Urothelium cell line (cell line): ENCODE measurements at regions not wholly inside any gene's neighbourhood (a gene's known extent, or its start where the extent isn't known, plus 50 kb on each side); places are given as distances from the start of the nearest gene placed in this dataset.
"Not testable (repeated sequence)": the region's sequence is repeated elsewhere in the genome, so short reads cannot be mapped to it uniquely, and the experiment has no call there.

Experiments
- DNase-seq: peaks from one replicate; pipeline ENCODE4 v3.0.0; 2011; ENCODE audit warnings: low spot score, mixed read lengths
- FAIRE-seq: peaks from 2 replicates; lab custom pipeline; 2011; peaks lifted over from hg19 to GRCh38; lab: Jason Lieb, UNC

DNA sequence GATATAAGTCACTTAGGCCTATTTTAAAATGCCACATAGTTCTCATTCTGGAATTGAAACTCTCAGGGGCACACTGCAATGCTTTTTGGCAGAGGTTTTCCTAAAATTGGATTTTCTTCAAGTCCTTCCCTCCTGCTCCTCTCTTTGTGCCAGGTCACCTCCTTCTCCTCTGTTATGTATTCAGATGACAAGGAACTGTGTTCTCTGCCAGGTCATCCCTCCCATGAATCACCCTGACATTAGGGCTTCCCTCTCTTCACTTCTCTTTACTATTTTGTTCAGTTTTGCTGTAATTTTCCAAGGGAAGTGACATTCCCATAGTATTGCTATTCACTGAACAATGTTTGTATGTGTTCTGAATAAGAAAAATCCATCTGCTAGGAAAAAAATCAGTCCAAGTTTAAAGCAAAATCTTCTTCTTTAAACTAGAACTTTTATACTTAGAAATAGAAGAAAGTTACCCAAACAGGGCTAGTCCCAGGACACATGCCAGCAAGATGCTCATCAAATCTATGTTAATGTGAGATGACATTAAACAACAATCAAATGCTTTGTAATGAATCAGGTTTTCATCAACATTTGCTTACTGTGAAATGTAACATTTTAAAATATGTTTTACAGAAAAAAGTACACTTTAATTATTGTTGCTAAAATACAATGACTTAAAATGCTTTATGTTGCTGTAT, 461.1 kb downstream of the MMUT start:
- DNase-seq (no peak), FAIRE-seq (no peak)

DNA sequence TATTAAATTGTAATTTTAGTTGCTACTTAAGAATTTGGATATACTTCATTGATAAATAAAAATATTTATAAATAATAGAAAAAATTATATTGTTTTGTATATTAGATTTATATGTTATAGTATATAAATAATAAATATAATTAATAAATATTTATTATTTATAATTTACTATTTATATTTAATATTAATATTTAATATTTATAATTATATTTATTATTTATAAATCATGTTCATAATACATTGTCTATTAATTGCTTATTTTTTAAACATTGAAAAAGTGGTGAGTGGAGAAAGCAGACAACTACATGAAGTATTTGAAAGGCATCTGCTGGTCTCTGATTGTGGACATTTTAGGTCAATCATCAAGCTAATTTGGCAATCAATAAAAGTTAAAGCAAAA, 464.5 kb downstream of the MMUT start:
- no peak for FAIRE-seq
- DNase-seq: no peak

DNA sequence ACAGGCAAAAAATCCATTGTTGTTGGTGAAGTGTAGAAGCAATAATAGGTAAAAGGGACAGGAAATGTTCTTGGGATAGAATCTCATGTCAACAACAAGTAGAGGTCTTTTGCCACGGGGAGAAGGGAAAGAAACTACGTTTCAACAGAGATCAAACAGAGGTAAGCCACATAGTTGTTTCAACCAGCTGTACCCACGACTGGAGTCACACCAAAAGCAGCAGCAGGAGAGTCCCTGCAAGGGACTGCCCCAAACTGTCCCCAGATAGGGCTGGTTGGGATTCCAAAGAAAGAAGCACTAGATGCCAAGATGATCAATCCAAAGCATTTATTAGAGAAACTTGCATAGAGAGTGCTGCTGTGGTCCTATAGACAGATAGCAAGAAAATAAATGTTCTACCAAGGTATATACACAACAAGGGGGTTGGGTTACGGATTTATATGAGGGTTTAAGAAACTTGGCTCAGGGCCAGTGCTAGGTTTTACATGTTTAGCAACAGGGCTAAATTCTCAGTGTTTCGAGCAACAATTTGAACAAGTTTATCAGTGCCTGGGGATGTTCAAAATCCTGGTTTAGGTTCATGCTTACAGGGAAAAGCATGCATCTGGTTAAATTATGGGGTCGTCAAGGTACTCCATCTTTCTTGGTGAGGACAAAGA, 466.5 kb downstream of the MMUT start:
- no peak for DNase-seq
- FAIRE-seq: no peak

DNA sequence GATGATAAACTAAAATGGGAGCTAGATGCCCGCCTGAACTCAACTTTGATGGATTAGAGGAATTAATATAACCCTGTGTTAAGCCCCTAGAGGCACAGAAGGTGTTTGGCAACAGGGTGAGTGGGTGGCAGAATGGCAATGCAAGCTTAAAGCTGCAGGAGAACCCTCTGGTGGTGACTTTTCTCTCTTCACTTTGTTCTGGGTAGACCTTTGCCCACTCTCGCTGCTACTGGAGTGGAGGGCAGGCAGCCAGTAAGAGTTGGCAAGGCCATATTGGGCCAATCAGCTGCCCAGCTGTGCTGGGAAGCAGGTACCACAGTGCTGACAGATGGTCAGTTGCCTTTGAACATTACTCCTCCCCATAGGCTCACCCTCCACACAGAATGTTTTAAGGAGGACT, 468.2 kb downstream of the MMUT start:
- FAIRE-seq (no peak), DNase-seq (no peak)

DNA sequence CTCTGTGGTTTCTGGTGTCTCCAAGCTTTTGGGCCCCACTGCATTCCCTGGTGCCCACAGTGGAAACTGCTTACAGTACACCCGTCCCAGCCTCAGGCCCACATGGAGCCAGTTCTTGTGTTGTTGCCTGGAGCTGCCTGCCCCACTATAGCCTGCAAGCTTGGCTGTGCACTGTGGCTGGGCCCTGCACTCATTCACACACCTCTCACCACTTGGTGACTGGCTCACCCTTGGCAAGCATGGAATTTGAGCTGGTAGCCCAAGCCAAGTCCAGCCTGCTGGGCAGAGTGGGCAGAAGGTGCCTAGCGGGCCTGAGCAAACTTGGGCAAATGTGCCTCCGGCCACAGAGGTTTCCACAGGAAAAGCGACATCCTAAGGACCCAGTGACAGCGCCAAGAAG, 472.3 kb downstream of the MMUT start:
- no peak for FAIRE-seq
- no peak for DNase-seq

DNA sequence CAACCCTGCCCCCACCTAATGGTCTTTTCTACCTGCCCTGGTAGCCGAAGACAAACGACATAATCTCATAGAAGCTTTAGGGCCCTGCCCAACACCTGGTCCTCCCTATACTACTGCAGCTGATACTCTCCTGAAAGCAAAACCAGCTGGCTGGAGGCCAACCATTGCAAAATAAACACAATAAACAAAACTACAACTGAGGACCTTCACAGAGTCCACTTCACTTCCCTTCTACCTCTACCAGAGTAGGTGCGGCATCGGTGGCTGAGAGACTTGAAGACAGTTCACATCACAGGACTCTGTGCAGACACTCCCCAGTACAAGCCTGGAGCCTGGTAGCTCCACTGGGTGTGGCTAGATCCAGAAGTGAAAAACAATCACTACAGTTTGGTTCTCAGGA, 476.2 kb downstream of the MMUT start:
- FAIRE-seq (no peak), DNase-seq (no peak)

DNA sequence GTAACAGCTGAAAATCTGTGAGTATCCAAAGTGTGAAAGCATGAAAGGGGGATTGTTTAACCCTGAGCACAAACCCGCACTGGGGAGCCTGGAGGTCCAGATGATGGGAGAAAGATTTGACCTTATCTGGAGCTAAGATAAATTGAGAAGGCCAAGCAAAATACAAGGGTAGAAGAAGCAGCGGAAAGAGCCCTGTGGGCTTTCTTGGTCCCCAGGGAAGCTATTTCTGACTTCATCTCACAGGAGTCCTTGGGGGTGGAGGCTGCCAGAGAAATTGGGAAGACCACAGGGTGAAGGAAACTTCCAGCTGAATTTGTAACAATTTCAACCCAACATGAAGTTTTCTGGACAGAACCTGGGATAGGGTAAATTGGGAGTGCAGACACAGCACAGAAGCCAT, 476.9 kb downstream of the MMUT start:
- FAIRE-seq (no peak), DNase-seq (no peak)

DNA sequence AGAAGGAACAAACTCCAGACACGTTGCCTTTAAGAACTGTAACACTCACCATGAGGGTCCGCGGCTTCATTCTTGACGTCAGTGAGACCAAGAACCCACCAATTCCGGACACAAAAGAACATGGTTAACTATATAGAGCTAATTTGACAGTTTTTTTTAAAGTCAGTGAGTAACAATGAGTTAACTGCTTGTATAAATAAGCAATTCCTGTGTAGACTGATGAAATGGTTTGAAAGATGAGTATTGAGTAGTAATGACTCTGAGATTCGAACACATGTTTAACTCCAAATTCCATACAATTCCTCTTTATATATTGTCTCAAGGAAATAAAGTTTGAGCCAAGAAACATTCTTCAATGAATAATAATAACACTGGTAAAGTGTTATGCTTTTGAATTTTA, 478.0 kb downstream of the MMUT start:
- FAIRE-seq (no peak), DNase-seq (no peak)

DNA sequence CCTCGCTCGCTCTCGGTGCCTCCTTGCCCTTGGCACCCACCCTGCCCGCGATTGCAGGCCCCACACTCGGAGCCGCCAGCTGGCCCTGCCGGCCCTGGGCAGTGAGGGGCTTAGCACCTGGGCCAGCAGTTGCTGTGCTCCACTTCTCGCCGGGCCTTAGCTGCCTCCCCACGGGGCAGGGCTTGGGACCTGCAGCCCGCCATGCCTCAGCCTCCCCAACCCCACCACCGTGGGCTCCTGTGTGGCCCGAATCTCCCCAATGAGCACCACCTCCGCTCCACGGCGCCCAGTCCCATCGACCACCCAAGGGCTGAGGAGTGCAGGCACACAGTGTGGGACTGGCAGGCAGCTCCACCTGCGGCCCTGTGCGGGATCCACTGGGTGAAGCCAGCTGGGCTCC, 479.1 kb downstream of the MMUT start:
- FAIRE-seq, DNase-seq: not testable (repeated sequence)

DNA sequence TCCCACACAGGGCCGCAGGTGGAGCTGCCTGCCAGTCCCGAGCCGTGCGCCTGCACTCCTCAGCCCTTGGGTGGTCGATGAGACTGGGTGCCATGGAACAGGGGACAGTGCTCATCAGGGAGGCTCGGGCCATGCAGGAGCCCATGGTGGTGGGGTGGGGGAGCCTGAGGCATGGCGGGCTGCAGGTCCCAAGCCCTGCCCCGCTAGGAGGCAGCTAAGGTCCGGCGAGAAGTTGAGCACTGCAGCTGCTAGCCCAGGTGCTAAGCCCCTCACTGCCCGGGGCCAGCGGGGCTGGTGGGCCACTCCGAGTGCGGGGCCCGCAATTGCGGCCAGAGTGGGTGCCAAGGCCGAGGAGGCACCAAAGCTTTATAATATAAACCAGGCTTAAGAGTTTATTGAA, 479.7 kb downstream of the MMUT start:
- no peak for FAIRE-seq

DNA sequence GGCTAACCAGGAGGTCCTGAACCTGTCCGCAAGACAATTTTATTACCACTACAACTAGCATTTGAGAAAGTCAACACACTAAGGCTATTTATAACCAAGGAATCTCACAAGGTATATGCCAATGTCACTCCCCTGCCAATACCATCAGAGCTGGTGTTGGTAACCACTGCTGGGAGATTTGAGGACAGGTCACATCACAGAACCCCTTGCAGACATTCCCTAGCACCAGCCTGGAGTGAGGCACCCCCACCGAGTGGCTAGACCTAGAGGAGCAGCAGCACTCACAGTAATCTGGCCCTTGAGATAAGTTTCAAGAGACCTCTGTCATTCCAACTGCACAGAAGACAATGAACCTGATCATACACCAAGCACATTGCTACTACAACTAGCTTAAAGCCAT, 483.2 kb downstream of the MMUT start:
- DNase-seq (no peak), FAIRE-seq (no peak)

More for the DNA sequence above, 479.7 kb downstream of the MMUT start:
- DNase-seq: no peak

DNA sequence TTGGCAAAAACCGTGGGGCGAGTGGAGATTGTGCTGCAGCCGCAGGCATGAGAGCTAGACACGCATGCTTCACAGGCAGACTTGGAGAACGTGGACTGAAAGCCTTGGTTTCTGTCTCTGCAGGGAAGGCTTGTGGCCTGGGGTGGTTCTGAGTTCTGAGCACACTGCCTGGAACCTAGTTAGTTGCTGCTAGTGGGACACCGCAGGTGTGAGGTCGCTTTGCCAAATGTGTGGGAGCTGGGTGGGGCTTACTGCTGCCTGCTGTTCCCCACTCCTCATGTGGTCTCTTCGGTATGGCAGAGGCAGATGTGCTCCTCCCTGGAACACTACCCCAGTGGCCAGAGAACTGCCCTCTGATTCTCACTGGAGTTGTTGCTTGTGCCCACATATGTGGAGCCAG, 484.0 kb downstream of the MMUT start:
- DNase-seq: no peak
- no peak for FAIRE-seq

DNA sequence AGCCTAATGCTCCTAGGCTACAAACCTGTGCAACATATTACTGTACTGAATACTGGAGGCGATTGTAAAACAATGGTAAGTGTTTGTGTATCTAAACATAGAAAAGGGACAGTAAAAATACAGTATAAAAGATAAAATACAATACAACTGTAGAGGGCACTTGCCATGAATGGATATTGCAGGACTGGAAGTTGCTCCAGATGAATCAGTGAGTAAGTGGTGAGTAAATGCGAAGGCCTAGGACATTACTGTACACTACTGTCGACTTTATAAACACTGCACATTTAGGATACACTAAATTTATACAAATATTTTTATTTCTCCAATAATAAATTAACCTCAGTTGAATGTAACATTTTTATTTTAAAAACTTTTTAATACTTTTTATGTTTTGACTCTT, 485.0 kb downstream of the MMUT start:
- no peak for FAIRE-seq
- DNase-seq: no peak

DNA sequence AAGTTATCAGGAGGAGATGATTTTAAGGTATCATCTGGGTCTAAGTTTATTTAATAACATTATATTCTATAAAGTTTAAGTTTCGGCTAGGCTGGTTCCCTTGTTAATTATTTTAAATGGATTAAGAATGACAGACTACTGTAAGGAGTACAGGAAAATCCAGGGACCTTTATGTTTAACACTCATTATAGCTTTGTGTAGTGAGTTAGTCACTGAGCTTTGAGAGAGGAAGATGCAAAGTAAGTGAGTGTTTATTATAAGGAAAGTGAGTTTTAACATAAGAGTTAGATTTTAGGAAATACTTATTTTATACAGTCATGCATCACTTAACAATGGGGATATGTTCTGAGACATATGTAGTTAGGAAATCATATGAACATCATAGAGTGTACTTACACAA, 485.5 kb downstream of the MMUT start:
- DNase-seq: no peak
- no peak for FAIRE-seq

DNA sequence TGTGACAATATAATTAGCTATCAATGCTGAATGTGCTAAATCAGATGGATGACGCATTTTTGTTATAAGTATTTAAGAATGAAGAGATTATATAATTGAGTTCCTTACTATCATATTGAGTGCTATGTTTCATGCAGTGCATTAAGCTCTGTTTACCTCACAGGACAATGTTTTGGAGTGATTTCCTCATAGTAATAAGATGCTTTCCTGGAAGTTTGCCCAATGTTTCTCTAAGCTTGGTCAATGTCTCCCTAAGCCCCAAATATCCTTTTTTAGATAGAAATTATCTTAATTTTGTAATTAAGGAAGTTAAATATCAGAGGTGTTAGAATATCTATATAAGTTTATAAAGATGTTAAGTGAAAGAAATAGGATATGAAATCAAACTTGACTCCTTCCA, 489.6 kb downstream of the MMUT start:
- DNase-seq (no peak), FAIRE-seq (no peak)

DNA sequence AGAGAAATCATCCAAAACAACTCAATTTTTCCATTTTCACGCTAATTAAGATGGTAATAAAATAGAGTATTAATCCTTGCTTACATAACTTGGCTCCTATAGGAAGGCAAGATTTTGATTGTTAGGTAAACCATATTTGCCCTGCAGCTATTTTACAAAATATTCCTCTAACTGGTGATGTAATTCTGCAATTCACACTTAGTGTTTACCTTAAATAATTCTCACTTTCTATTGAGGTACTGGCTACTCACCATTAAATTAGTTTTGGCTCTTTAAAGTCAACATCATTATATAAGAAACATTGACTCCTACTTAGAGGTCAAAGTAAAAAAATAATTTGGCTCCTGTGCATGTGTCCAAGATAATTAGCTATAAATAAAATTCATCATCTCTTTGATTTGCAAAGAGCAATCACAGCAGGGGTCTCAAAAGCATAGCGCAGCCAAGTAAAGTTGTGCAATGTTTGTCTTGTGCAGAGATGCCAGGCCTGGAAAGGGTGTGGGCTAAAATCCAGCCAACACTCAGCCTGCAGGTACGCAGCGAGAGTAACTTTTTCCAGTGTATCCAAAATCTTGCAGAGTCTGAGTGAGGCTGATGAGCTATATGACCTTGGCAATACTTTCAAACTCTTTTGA, 501.2 kb downstream of the MMUT start:
- FAIRE-seq: no peak

DNA sequence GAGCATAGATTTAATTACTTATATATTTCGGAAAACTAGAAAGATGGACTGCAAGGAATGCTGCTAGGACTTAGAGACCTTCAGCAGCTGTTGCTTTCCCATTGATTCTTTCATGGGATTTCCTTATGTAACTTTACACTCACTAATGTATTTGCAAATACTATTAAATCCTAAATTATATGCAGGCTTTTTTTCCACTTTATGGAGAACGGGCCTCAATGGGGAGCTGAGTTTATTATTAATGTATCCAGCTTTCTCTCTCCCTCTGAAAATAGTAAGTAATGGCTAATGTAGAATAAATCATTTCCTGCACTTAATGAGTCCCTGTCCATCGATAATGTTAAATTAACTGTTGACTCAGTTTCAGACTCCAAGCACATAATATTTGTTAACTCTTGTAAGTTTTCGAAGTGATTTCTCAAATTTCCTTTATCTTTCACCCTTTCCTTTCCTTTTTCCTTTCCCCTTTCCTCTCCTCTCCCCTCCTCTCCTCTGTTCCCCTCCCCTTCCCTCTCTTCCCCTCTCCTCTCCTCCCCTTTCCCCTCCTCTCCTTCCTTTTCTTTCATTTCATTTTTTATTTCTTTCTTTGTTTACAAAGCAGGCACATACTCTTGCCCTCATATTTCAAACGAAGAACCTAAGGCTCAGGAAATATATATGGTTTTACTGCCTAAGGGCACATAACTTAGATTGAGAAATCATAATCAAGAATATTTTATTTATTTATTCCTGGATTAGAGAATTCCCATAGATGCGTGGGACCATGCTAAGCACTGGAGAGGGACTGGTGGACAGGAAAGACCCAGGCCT, 503.6 kb downstream of the MMUT start:
- DNase-seq (no peak), FAIRE-seq (no peak)

More for the DNA sequence above, 501.2 kb downstream of the MMUT start:
- no peak for DNase-seq

DNA sequence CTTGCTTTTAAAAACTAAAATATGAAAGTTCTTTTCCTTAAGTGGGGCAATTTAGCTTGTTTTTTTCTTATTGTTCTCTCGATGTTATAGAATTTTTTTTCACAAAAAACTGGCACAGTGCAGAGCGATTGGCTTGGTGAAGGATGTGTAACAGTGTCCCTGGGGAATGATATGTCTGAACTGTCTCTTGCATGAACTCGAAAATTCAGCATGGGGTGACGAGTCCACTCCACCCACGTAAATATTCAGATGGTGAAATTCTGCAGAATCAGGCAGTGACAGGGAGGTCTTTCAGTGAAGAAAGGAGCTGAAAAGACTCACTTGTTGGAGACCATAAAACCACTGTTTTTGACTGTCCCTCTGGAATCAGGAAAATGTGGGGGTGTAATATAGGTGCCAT, 505.3 kb downstream of the MMUT start:
- no peak for DNase-seq

DNA sequence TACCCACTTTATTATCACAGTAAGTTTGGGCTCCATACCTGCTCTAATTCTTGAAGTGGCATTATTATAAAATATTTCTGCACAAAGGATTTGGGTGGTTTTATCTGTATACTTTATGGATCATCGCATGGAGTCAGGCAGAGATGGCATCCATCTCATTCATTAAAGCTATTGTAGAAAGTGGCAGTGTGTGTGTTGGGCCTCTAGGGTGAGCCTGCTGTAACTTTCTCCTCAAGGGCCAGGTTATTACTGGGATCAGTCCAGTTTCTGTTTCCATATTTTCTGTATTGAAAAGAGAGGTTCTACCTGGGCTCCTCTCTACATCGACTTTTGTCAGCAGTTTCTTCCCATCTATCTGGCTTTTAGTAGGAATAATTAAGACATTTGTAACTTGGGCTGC, 511.1 kb downstream of the MMUT start:
- FAIRE-seq: no peak
- no peak for DNase-seq

More for the DNA sequence above, 505.3 kb downstream of the MMUT start:
- no peak for FAIRE-seq

DNA sequence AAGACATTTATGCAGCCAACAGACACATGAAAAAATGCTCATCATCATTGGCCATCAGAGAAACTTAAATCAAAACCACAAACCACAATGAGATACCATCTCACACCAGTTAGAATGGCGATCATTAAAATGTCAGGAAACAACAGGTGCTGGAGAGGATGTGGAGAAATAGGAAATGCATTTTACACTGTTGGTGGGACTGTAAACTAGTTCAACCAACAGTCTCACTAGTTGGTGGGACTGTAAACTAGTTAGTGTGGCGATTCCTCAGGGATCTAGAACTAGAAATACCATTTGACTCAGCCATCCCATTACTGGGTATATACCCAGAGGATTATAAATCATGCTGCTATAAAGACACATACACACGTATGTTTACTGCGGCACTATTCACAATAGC, 518.8 kb downstream of the MMUT start:
- FAIRE-seq: peak; percentile 90
- not testable (repeated sequence) for DNase-seq

DNA sequence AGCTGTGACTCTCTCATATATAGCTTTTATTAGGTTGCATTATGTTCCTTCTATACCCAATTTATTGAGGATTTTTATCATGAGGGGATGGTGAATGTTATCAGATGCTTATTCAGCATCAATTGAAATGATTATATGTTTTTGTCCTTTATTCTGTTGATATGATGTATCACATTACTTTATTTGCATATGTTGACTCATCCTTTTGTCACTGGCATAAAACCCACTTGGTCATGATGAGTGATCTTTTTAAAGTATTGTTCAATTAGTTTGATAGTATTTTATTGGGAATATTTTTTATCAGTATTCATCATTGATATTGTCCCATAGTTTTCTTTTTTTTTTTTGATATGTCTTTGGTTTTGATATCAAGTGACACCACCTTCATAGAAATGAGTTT, 529.9 kb downstream of the MMUT start:
- FAIRE-seq (no peak), DNase-seq (no peak)
